GM23338 (cell line): ENCODE measurements at regions not wholly inside any gene's neighbourhood (a gene's known extent, or its start where the extent isn't known, plus 50 kb on each side); places are given as distances from the start of the nearest gene placed in this dataset.

Experiments
- ATAC-seq: fragments of 200-7000 bp; cut with Tn5 transposase; 3 replicates; pipeline ENCODE4 v1.9.1; 2020
- DNase-seq: peaks from one replicate; pipeline ENCODE4 v3.0.0-alpha.2; 2015; ENCODE audit warnings: low spot score
- H2AFZ ChIP-seq: fragments of 200-600 bp; sonication (generic); 2 replicates; pipeline ENCODE4 v1.8.0; 2016; ENCODE audit warnings: antibody characterized with exemption, mild to moderate bottlenecking, moderate library complexity
- H3F3A ChIP-seq: fragments of 200-600 bp; sonication (generic); replicated peaks from 2 replicates; pipeline ENCODE4 v1.8.0; 2017; ENCODE audit warnings: antibody characterized with exemption, mixed run types, low read depth
- H3K27ac ChIP-seq: fragments of 200-600 bp; sonication (generic); 2 replicates; pipeline ENCODE4 v1.6.1; 2016; ENCODE audit warnings: low read depth
- H3K27me3 ChIP-seq: fragments of 200-600 bp; sonication (generic); 2 replicates; pipeline ENCODE4 v1.8.0; 2016; ENCODE audit warnings: mild to moderate bottlenecking, mixed run types, moderate library complexity; ENCODE audit not compliant: insufficient read depth
- H3K36me3 ChIP-seq: fragments of 200-600 bp; sonication (generic); 2 replicates; pipeline ENCODE4 v1.8.0; 2016; ENCODE audit warnings: mild to moderate bottlenecking; ENCODE audit not compliant: insufficient read depth
- H3K4me1 ChIP-seq: fragments of 200-600 bp; sonication (generic); 2 replicates; pipeline ENCODE4 v1.8.0; 2016; ENCODE audit warnings: mild to moderate bottlenecking, moderate library complexity; ENCODE audit not compliant: insufficient read depth
- H3K4me2 ChIP-seq: fragments of 200-600 bp; sonication (generic); 2 replicates; pipeline ENCODE4 v1.7.1; 2017; ENCODE audit warnings: mixed run types
- H3K4me3 ChIP-seq: fragments of 200-600 bp; sonication (generic); 2 replicates; pipeline ENCODE4 v1.6.1; 2016; ENCODE audit warnings: mixed run types
- H3K79me2 ChIP-seq: fragments of 200-600 bp; sonication (generic); replicated peaks from 2 replicates; pipeline ENCODE4 v1.8.0; 2017; ENCODE audit warnings: mild to moderate bottlenecking; ENCODE audit not compliant: insufficient read depth
- H3K9me2 ChIP-seq: fragments of 200-600 bp; sonication (generic); 2 replicates; pipeline ENCODE4 v1.8.0; 2017; ENCODE audit not compliant: insufficient read depth
- H4K20me1 ChIP-seq: fragments of 200-600 bp; sonication (generic); replicated peaks from 2 replicates; pipeline ENCODE4 v1.8.0; 2017; ENCODE audit warnings: mild to moderate bottlenecking; ENCODE audit not compliant: insufficient read depth
- H3K27ac Mint-ChIP-seq: 2 replicates; pipeline ENCODE4 v1.8.0; 2020; ENCODE audit warnings: inconsistent platforms, mild to moderate bottlenecking, moderate library complexity, mixed read lengths
- H3K27me3 Mint-ChIP-seq: 3 replicates; pipeline ENCODE4 v1.8.0; 2022; ENCODE audit warnings: low read depth, mild to moderate bottlenecking, moderate library complexity, mixed read lengths, inconsistent platforms; ENCODE audit not compliant: insufficient read depth, poor library complexity
- H3K36me3 Mint-ChIP-seq: 3 replicates; pipeline ENCODE4 v1.8.0; 2021; ENCODE audit warnings: low read depth, mild to moderate bottlenecking, inconsistent platforms, moderate library complexity, mixed read lengths
- H3K4me1 Mint-ChIP-seq: 3 replicates; pipeline ENCODE4 v1.8.0; 2020; ENCODE audit warnings: mild to moderate bottlenecking, inconsistent platforms, mixed read lengths
- H3K4me3 Mint-ChIP-seq: 3 replicates; pipeline ENCODE4 v1.8.0; 2021; ENCODE audit warnings: moderate library complexity, mild to moderate bottlenecking, inconsistent platforms, mixed read lengths
- H3K9me3 Mint-ChIP-seq: 3 replicates; pipeline ENCODE4 v1.8.0; 2020; ENCODE audit warnings: moderate library complexity, mild to moderate bottlenecking, inconsistent platforms, mixed read lengths
- CTCF ChIP-seq, 2 experiments: fragments of 200-600 bp in 1 of 2; sonication (generic) in 1 of 2; conservative IDR thresholded peaks; 2 replicates each; pipeline versions ENCODE4 v1.5.1 to v1.6.1; 2016 to 2017; ENCODE audit warnings: antibody characterized with exemption in 2 of 2, low read depth in 2 of 2, mild to moderate bottlenecking in 2 of 2, moderate library complexity in 1 of 2
- ETS1 ChIP-seq: IDR thresholded peaks from 2 replicates; pipeline ENCODE4 v1.6.1; 2016; ENCODE audit warnings: antibody characterized with exemption
- EZH2 ChIP-seq: fragments of 200-600 bp; sonication (generic); IDR thresholded peaks from one replicate; pipeline ENCODE4 v1.8.0; 2017; ENCODE audit warnings: antibody characterized with exemption, mild to moderate bottlenecking, low read depth; ENCODE audit not compliant: unreplicated experiment
- EZH2phosphoT487 ChIP-seq: fragments of 200-600 bp; sonication (generic); IDR thresholded peaks from one replicate; pipeline ENCODE4 v1.8.1; 2018; ENCODE audit warnings: antibody characterized with exemption; ENCODE audit not compliant: unreplicated experiment
- JUNB ChIP-seq: IDR thresholded peaks from one replicate; pipeline ENCODE4 v1.6.1; 2016; ENCODE audit warnings: antibody characterized with exemption; ENCODE audit not compliant: unreplicated experiment
- NANOG ChIP-seq: IDR thresholded peaks from 2 replicates; pipeline ENCODE4 v1.6.1; 2016; ENCODE audit warnings: antibody characterized with exemption, borderline replicate concordance
- POLR2AphosphoS5 ChIP-seq: IDR thresholded peaks from 2 replicates; pipeline ENCODE4 v1.6.1; 2016; ENCODE audit warnings: antibody characterized with exemption, low read depth
- STAT1 ChIP-seq: IDR thresholded peaks from one replicate; pipeline ENCODE4 v1.6.1; 2016; ENCODE audit warnings: antibody characterized with exemption; ENCODE audit not compliant: unreplicated experiment
- ZNF114 ChIP-seq: fragments of 250-450 bp; sonication (Bioruptor Pico); IDR thresholded peaks from 2 replicates; pipeline ENCODE4 v1.5.0; 2020; ENCODE audit warnings: mild to moderate bottlenecking, moderate library complexity
- ZNF462 ChIP-seq: fragments of 250-450 bp; sonication (Bioruptor Pico); IDR thresholded peaks from 2 replicates; pipeline ENCODE4 v1.5.0; 2020; ENCODE audit warnings: mild to moderate bottlenecking, moderate library complexity

- Mint-ChIP-seq H3K27ac (no peak overlapping the region), H3K27me3 (no peaks in the 10 kb centered on the region), H3K4me3 (no peak overlapping the region), H3K9me3 (no peaks in the 10 kb centered on the region), H3K36me3 (no peaks in the 10 kb centered on the region), H3K4me1 (peaks cover 5% of the 10 kb centered on the region; the same call in 2 of the 3 replicates)
- ATAC-seq (no peak), DNase-seq (no peak)
- Histone ChIP-seq H3K27ac (no peak overlapping the region), H3K4me1 (no peaks in the 10 kb centered on the region), H3K9me2 (no peaks in the 10 kb centered on the region), H3K79me2 (no peaks in the 10 kb centered on the region), H3K4me3 (no peak overlapping the region), H3K36me3 (no peaks in the 10 kb centered on the region), H3F3A (no peaks in the 10 kb centered on the region), H2AFZ (no peak overlapping the region), H3K27me3 (no peaks in the 10 kb centered on the region), H4K20me1 (no peaks in the 10 kb centered on the region), H3K4me2 (no peak overlapping the region)
- TF ChIP-seq EZH2 = no peak
- no peak for TF ChIP-seq ZNF462 (CRISPR knock-in tag)
- no peak for TF ChIP-seq STAT1
- no peak for TF ChIP-seq CTCF (conservative IDR thresholded peaks at IDR 0.05; ENCODE audit: low read depth in 2 of 2)
- no peak for TF ChIP-seq ETS1
- no peak for TF ChIP-seq POLR2AphosphoS5
- TF ChIP-seq ZNF114 (CRISPR knock-in tag) = no peak
- no peak for TF ChIP-seq JUNB
- TF ChIP-seq EZH2phosphoT487 = no peak
- TF ChIP-seq NANOG = no peak
Observed at GRCh38 chr10:4742217-4742616, 83.8 kb upstream of the AKR1E2 start.
